Astrocyte of the spinal cord (primary cell): ENCODE measurements at regions not wholly inside any gene's neighbourhood (a gene's known extent, or its start where the extent isn't known, plus 50 kb on each side); places are given as distances from the start of the nearest gene placed in this dataset.

Experiments used
- DNase-seq: peaks from one replicate; pipeline ENCODE4 v3.0.0; 2011; ENCODE audit warnings: low read depth, low spot score
- H3K4me3 ChIP-seq: 2 replicates; pipeline ENCODE4 v1.5.1; 2011; ENCODE audit warnings: low read depth, mild to moderate bottlenecking, low read length, moderate library complexity
- CTCF ChIP-seq: IDR thresholded peaks from 2 replicates; pipeline ENCODE4 v1.5.1; 2012; ENCODE audit warnings: low read depth, mild to moderate bottlenecking, low read length, inconsistent platforms
- in situ Hi-C: cut with HindIII; loops from 2 replicates; pipeline ENCODE4 v1.10.0; 2017; ENCODE audit warnings: low sequenced_read_pairs

DNA sequence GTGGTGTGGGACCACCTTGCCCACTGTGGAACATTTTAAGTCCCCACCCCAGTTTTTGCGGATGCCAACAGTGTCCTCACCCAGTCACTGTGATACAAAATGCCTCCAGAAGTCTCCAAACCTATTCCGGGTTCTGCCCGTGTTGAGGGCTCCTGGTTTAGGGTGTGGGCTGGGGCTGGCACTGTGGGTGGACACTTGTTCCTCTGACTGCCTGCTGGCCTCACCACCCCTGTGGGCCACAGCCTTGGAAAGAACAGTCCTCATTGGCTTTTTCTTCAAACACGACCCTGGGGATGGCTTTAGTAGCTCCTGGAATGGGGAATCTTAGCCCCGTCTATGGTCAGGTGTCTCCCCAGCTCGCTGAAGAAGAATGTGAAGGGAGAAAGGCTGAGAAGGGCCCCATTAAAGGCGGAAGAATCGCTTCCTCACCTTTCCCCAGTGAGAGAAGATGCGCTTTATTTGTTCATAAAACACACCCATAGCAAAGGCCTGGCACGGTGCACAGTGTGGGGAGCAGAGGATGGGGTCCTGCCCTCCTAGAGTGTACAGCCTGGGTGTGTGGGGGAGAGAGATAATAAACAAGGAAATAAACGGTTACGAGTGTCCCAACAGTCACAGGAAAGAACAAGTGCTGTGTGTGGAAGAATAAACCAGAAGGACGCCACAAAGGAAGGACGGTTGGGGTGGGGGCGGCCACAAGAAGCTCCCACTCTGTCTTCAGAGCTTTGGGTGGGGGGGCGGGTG is 56.3 kb upstream of the SLC22A11 start:
- no peak for TF ChIP-seq CTCF
- no peak overlapping the region for H3K4me3 ChIP-seq
- DNase-seq, result no peak
- in situ Hi-C loops, result no loop called here

- no peak for TF ChIP-seq CTCF
- no peak for DNase-seq
- in situ Hi-C loops, result no loop called here
- no peak overlapping the region for H3K4me3 ChIP-seq
Measured at GRCh38 chr11:64500176-64501013, 55.3 kb upstream of the SLC22A11 start.

- no peak for DNase-seq
- TF ChIP-seq CTCF, result no peak
- H3K4me3 ChIP-seq, result no peak overlapping the region
- in situ Hi-C loops, result no loop called here
Measured at GRCh38 chr11:64501500-64502427, 54.0 kb upstream of the SLC22A11 start.

DNA sequence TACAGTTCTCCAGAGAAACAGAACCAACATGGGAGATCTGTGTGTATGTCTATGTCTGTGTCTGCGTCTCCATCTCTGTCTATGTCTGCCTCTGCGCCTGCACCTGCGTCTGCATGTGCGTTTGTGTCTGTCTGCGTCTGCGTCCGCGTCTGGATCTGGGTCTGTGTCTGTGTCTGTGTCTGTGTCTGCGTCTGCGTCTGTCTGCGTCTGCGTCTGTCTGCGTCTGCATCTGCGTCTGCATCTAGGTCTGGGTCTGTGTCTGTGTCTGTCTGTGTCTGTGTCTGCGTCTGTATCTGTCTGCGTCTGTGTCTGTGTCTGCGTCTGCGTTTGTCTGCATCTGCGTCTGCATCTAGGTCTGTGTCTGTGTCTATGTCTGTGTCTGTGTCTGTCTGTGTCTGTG is 53.1 kb upstream of the SLC22A11 start:
- TF ChIP-seq CTCF, result no peak
- no peak overlapping the region for H3K4me3 ChIP-seq
- DNase-seq, result no peak
- in situ Hi-C loops, result no loop called here

GRCh38 chr11:64503186-64503753 is 52.5 kb upstream of the SLC22A11 start:
- no peak for TF ChIP-seq CTCF
- in situ Hi-C loops, result no loop called here

DNA sequence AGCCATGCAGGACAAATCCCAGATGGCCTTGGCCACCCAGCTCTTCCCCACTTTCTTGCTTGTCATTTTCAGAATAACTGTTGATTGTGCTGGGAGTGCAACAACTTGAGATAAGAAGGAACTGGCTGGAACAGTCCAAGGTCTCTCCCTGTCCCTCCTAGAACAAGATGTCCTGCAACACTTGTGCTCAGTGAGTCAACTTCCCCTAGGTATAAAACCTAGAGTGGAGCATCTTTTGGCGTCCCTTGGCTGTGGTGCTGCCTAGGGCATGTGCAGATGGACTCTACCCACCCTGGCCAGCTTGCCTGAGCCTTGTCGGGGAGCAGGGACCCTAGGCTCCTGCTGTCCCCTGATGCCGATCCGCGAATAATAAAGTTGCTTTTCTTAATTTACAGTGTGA is 50.7 kb upstream of the SLC22A11 start:
- DNase-seq, result no peak
- no peak for TF ChIP-seq CTCF
- in situ Hi-C loops, result no loop called here

More at GRCh38 chr11:64503186-64503753, 52.5 kb upstream of the SLC22A11 start:
- H3K4me3 ChIP-seq, result no peak overlapping the region
- DNase-seq, result no peak

More for the DNA sequence above, 50.7 kb upstream of the SLC22A11 start:
- H3K4me3 ChIP-seq, result no peak overlapping the region
